ENCODE measurements at regions not wholly inside any gene's neighbourhood (a gene's known extent, or its start where the extent isn't known, plus 50 kb on each side); places are given as distances from the start of the nearest gene placed in this dataset.
A peak's percentile ranks its signal among the peaks of the same experiment; 100 is the strongest.
"Not testable (repeated sequence)": the region's sequence is repeated elsewhere in the genome, so short reads cannot be mapped to it uniquely, and the experiment has no call there.

DNA sequence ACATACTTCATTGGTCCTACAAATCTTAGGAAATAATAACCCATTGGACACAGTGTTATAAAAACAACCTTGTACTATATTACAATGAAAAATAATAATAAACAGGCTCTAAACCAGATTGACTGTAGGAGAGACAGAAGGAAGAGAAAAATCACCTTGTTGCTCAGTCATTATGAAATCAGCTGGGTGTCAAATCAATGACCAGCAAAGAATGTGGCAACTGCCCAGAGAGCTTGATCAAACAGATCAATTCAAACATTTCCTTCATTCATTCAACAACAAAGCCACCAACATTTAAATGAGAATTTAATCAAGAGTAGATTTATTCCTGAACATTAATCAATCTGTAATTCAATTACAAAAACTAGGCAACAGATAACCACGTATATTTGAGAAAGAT is 671.9 kb upstream of the CHAC2 start:
- no peak for DNase-seq

DNA sequence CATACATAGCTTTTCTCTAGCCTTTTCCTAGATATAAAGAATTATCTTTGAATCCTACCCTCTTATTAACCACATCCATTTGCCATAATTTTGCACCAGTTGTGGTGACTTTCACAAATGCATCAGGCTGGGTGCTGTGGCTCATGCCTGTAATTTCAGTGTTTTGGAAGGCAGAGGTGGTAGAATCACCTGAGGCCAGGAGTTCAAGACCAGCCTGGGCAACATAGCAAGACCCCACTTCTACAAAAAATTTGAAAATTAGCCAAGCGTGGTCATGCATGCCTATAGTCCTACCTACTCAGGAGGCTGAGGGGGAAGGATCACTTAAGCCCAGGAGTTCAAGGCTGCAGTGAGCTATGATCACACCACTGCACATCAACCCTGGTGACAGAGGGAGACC is 672.4 kb upstream of the CHAC2 start:
- no peak for DNase-seq

DNA sequence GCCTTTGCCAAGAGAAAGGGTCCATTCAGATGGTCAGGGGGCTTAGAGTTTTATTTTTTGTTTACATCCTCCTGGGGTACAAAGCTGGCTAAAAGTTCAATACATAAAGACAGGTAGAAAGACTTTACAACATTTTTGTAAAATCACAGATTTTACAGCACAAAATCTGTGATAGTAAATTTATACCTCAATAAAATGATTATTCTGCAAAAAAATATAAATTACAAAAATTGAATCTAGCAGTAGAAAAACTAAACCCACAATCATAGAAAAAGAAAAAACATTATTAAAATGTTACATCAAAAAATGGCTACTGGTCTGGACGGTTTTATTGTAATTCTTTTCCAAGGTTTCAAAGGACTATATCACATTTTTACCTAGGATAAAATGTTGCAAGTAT is 674.2 kb upstream of the CHAC2 start:
- DNase-seq: no peak

DNA sequence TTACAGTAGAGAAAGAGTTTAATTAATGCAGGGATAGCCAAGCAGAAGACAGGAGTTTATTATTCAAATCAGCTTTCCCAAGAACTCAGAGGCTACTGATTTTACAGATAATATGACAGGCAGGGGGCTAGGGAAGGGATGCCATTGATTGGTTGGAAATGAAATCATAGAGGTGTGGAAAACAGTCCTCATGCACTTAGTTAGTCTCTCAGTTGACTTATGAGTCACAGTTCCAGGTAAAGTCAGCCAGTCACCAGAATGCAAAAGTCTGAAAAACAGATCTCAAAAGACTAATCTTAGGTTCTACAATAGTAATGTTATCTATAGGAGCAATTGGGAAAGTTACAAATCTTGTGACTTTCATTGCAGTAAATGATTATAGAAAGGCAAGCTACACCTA is 676.4 kb upstream of the CHAC2 start:
- DNase-seq: no peak

DNA sequence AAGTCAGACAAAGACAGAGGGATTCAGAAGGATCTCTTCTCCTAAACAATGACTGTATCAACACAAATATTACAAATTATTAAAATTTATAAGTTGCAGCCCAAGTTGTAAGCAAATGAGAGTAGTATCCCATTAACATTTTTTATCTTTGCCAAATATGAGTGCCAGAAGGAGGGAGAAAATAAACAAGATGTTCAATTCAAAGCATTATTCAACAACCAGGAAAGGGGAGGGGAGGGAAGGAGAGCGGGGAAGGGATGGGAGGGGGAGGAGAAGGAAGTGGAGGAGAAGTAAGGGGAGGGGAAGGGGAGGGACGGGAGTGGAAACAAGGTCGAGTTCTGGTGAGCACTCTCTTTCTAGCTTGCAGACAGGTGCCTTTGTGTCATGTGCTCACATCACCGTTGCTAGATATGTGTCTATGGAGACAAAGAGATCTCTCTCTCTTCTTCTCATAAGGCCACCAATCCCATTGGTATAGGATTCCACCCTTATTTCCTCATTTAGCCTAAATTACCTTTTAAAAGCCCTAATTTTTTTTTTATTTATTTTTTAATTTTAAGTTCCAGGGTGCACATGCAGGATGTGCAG is 679.6 kb upstream of the CHAC2 start:
- no peak for DNase-seq

DNA sequence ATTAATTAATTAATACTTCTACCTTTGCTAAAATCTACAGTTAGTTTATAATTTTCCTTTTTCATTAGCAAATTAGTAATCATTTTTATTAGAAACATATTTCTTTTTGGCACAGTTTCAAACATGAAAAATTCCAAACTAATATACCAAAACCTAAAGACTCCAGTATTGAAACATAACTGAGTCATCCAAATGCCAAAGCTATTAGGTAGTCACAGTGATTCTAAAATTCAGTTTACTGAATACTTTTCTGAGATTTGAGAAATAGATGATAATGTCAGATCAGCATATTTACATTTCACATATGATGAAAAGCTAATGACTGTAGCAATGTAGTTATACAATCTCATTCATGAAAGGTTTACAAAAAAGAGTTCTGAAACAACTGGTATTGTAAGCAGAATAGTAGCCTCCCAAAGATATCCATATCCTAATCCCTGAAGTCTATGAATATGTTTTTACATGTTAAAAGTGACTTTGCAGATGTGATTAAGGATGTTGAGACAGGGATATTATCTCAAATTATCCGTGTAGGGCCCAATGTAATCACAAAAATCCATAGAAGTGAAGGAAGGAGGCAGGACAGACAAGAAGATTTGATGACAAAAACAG is 680.2 kb upstream of the CHAC2 start:
- no peak for DNase-seq

DNA sequence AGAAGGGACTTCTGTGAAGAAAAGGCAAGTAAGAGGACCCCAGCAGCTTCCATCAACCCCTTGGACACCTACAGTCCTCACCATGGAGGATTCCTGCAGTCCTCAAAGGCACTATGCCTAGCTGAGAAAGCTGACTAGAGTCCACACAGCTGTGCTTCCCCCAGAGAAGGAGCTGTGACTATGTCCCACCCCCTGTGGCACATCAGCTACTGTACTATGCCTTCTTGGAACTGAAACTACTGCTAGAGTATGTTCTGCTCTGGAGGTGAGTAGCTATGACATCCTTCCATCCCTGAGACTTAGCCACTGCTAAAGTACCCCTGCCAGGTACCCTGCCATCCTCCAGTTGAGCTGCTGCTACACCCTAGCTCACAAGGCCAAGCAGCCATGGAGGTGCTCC is 690.2 kb upstream of the CHAC2 start:
- DNase-seq: no peak

DNA sequence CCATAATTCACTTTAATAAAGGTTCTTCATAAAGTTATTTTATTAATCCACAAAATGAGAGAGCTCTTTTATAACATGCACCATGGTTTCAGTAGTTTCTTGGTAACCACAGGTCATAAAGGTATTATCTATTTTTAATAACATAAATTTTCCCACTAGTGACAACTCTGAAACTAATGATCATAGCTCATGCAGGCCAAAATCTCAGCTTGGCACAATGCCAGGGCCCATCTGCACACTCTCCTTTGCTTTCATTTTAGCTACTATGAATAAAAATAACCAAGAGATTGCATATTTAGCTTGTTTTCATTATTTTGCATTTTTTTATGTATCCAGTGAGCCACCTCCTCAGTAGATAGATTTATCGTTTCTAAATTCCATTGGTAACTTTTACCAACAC is 691.8 kb upstream of the CHAC2 start:
- DNase-seq: no peak

DNA sequence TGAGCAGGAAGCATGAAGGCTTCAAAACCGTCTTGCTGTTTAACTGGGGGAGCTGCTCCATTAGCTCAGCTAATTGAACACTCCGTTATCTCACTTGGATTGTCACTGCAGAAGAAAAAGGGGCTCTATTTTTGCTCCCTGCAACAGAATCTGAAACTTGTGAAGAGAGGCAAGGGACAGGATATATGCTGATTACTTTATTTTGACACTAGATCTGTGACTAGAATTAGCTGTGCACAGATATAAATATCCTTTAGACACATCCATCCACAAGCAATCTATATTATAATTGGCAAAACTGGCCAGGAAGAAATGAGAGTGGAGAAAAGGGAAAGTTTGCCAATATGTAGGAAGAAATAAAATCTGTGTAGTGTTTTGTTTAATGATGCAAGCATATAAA is 700.1 kb upstream of the CHAC2 start:
- DNase-seq: no peak

DNA sequence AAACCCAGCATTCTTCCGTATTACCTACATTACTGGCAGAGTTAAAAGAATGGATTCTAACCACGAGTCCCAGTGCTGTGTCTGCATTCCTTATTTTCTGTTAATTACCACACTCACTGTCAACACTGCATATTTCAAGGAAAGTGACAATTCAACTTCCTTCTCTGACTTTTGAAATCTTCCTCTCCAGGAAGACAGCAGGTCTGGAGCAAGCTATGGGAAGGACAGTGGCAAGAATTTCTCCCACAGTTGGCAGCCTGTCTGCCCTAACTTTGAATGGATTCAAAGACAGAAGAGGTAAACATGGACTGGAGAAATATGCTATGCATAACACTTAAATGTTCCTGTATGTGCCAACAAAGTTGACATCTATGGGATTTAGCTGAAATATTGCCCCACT is 700.5 kb upstream of the CHAC2 start:
- DNase-seq: no peak

DNA sequence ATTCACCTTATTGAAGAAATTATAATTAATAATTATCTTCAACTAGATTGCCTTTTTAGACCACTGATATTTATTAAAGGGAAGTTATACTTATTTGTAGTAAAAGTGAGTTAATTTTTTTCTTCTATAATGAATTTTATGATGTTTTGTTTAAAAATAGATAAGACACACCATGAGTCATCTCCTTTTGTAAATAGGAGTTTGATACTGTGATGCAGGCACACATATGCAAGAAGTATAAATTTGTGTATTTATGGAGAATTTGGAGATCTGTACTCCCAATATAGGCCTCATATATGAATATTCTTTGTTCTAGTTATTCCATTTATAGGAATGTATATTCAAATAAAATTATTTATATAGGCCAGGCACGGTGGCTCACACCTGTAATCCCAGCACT is 703.5 kb upstream of the CHAC2 start:
- DNase-seq: no peak

DNA sequence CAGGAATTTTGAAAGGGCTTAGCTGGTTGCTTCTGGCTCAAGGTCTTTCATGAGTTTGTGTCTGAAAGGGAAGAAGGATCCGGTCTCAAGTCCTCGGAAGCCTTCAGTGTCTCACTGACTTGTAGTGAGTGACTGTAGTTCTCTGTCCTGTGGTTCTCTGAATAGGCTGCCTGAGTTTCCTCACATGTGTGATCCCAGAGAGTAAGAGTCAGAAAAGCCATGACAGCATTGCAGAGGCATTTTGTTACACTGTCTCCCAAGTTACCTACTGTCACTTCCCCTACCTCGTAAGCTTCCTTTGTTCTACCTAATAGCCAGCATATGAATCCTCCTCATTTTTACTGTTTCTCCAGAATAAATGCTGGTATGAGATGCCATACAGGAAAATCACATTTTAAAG is 709.1 kb upstream of the CHAC2 start:
- DNase-seq: no peak

DNA sequence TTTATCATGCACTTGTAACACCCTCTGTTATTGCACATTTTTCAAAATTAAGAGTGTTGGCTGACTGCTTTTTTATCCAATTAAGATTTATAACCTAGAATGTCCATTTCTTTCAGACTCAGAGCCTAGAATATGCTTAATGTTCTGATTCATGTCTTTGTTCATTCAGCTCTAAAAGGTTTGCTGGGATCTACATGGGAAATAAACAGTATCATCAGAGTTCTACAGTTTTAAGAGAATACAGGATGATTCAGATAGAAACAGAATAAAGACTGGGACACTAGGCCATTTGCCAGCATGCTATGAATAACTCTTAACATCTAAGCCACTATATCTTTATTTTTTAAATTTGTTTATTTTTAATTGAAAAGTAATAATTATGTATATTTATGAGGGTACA is 713.7 kb upstream of the CHAC2 start:
- DNase-seq: no peak

DNA sequence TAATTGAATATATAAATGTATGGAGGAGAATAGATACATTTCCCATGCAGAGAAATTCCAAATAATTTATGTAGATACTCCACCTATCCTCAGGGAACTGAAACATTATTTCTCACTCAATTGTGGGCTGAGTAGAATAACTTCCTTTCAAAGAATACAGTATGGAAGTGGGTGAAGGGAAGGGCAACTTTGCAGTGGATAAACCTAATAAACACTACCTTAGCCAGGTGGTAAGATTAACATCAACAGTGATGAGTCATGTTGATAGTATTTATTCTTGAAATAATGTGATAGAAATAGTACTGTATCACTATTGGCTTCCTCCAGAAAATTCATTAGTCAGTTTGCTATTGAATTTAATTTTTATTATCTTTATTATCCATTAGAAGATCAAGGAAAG is 716.4 kb upstream of the CHAC2 start:
- DNase-seq: no peak

DNA sequence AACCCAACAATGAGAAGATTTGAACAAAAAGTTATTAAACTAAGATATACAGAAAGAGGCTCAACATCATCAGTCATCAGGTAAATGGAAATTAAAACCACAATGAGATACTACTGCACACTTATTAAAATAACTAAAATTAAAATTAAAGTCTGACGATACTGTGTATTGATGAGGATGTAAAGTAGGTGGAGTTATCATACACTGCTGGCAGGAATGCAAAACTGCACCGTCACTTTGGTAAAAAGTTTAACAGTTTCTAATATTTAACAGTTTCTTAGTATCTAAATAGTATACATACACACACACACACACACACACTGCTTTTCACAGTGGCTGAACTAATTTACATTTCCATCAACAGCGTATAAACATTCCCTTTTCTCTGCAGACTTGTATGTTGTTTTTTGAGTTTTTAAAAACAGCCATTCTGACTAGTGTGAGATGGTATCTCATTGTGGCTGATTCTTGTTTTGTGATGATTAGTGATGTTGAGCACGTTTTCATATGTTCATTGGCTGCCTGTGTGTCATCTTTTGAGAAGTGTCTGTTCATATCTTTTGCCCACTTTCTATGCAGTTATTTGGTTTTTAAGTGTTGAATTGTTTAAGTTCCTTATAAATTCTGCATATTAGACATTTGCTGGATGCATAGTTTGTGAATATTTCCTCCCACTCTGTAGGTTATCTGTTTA is 726.9 kb upstream of the CHAC2 start:
- DNase-seq: no peak

DNA sequence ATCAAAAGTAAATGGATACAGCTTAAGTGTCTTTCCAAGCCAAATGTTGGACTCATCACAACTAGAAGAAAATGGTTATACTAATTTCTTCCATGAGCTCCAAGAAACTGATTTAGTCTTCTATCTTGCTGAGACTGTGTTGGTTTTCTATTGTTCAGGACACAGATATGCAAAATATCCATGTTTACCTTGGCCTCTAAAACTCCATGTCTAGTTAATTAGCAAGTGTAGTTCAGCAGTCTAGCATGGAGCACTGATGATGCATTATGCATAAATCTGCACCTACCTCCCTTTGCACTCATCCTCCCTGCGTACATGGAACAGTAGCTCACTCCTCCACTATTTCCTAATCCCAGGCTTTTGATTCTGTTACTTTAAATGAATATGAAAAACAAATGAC is 731.4 kb upstream of the CHAC2 start:
- DNase-seq: no peak

DNA sequence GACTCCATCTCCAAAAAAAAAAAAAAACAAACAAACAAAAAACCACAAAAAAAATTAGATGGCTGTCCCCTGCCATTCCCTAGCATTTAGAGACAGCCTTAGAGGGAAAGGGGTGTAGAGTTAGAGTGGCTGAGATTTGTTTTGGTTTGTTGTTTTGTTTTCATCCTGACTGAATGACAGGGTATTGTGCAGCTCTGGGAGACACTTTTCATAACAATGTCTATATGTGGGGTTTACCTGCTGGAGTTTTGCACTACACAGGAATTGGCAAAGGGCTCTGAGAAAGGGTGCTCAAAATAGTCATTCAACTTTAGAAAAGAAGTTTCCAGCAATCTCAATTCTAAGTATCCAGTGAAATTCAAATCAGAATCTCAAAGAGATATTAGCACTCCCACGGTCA is 732.5 kb upstream of the CHAC2 start:
- no peak for DNase-seq

DNA sequence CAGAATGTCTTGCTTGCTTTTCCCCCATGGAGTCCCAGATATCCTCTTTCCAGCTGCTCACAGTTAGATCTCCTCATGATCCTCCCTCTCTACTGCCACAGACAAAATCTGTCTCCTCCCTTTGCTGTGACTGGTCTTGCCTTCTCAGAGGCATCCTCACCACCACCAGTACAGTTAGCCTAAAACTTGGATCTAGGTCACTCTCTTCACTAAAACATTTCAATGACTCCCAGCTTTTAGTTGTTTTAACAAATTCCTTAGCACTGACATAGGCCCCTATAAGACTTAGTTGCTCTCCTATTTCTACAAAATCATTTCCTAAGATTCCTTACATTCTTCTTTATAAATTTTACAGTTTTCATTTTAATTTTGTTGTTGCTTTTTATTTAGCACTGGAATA is 734.2 kb upstream of the CHAC2 start:
- no peak for DNase-seq

DNA sequence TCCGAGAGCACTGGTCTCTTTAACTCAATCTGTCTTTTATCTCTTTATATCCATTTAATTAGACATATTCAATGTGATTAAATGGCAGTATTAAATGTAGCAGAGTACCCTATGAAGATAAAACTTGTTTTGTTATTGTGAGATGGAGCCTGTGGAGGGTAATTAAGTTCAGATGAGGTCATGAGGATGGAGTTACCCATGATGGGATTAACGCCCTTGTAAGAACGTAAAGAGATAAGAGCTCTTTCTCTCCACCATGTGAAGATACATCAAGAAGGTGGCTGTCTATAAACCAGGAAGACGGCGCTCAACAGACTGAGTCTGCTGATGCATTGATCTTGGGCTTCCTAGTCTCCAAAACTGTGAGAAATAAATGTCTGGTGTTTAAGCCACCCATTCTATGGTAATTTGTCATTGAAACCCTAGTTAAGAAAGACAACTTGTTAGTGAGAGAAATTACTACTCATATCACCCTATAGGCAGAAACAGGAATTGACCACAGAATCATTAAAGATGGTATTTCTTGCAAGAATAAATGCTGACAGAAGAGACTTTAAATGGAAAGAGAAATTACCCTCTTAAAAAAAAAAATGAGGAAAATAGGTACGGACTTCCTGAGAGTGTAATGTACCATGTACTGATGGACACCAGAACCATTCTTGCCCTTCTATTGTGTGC is 738.7 kb upstream of the CHAC2 start:
- DNase-seq: no peak

DNA sequence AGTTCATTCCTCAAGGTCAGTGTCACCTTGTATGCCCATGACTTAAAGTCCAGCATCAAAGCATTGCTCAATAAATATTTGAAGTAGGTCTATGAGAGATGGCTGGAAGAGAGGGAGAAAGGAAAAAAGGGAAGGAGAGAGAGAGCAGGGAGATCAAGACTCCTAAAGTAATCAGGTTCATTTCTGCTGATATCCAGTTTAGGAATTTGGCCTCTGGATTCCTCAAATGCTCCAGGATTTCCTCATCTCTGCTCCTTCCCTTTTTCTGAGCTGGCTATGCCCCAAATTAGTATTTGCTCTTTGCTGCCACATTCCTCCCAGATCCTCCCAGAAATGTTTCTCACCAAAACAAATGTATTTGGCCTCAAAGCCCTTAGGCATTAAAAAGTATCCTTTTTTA is 739.4 kb upstream of the CHAC2 start:
- no peak for DNase-seq

DNA sequence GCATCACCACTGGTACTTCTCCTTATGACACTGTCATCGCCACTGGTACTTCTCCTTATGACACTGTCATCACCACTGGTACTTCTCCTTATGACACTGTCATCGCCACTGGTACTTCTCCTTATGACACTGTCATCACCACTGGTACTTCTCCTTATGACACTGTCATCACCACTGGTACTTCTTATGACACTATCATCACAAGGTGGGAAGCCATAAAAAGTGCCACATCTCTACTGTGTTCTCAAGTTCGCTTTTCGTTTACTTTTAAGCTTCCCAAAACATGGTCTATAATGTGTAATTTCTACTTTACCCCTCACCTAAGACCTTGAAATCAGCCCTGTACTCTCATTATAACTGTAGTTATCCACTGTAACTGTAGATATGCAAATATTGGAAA is 745.4 kb upstream of the CHAC2 start:
- DNase-seq: not testable (repeated sequence)

DNA sequence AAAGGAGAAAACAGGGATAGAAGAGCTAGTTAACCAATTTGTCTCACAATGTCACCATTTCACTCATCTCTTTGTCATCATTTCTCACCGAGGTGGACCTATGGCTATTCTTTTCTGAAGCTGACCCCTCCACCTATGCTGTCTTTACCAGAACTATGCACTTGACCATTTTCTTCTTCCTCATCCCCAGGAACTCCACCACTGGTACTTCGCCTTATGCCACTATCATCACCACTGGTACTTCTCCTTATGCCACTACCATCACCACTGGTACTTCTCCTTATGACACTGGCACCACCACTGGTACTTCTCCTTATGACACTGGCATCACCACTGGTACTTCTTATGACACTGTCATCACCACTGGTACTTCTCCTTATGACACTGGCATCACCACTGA is 745.8 kb upstream of the CHAC2 start:
- peak; percentile 3 for DNase-seq

DNA sequence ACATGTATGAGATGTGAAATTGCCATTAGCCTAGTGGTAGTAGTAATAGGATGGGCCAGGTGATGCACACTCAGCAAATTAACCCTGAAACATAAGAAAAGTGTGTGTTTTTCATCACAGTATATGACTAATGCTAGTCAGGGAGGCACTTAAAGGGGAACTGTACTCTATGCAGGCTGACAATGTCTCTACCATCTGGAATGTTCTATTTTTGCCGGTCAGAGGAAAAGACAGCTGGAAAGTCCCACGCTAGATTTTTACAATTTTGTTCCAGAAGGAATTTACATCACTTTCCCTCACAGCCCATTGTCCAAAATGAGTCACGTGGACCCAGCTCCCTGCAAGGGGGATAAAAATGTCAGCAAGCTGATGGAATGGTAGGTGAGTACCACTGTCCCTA is 746.3 kb upstream of the CHAC2 start:
- DNase-seq: no peak

DNA sequence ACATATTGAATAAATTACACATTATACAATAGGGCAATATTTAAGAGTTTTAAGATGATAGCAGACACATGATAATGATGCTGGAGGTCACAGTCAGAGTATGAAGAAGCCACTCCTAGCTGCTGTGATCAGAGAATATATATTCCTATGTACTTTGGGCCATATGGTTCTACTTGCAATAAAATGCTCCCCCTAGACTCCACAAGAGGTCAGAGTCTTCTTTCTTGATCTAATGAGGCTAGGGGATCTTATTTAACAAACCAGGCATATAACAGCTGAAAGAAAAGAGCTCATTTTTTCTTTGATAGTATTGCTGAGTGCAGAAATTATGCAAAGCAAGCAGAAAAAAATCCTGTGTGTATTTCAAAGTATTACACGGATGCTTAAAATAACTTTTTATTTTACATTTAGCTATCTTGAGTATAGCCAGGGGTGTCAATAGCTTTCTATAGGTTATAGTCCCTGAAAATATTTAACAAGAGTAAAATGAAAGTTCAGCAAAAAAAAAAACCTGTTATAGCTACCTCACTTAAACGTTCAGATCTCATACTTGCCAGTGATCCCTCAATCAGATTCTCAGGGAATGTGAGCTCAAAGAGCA is 748.7 kb upstream of the CHAC2 start:
- peak; percentile 8 for DNase-seq

Measured in hematopoietic multipotent progenitor cell treated with erythropoietin and hydrocortisone succinate and interleukin-3 and kit ligand, for 4 days (in vitro differentiated cells).